ENCODE measurements at regions not wholly inside any gene's neighbourhood (a gene's known extent, or its start where the extent isn't known, plus 50 kb on each side); places are given as distances from the start of the nearest gene placed in this dataset.

GRCh38 chr3:116601206-116601605 lies 108.4 kb upstream of the TUSC7 start:
- no peak for DNase-seq (ENCODE audit: low read depth)
- CTCF ChIA-PET, result interaction anchor here (0.9 kb wide), 1 partner anchor 17 kb away, joined by 3 read pairs; no protein-coding TSS in a partner anchor
- no peaks in the 10 kb centered on the region for H3K27me3 ChIP-seq (ENCODE audit: control insufficient read depth, insufficient read depth, low read length)
- H3K4me3 ChIP-seq (ENCODE audit: low read depth, low read length), result no peak overlapping the region
- TF ChIP-seq CTCF (IDR thresholded peaks at IDR 0.05; ENCODE audit: insufficient read depth, low read depth, low read length), result no peak
- no peaks in the 10 kb centered on the region for H3K36me3 ChIP-seq (ENCODE audit: control insufficient read depth, insufficient read depth, low read length)
- POLR2A ChIA-PET, result no interaction called here

GRCh38 chr3:116607205-116607604 lies 102.4 kb upstream of the TUSC7 start:
- ChIA-PET POLR2A (no interaction called here), CTCF (interaction anchor here (1.1 kb wide), 1 partner anchor 122 kb away, joined by 4 read pairs; no protein-coding TSS in a partner anchor)
- Histone ChIP-seq H3K27me3 (ENCODE audit: control insufficient read depth, insufficient read depth, low read length) (no peaks in the 10 kb centered on the region), H3K36me3 (ENCODE audit: control insufficient read depth, insufficient read depth, low read length) (no peaks in the 10 kb centered on the region), H3K4me3 (ENCODE audit: low read depth, low read length) (no peak overlapping the region)
- no peak for DNase-seq (ENCODE audit: low read depth)
- no peak for TF ChIP-seq CTCF (IDR thresholded peaks at IDR 0.05; ENCODE audit: insufficient read depth, low read depth, low read length)

- ChIA-PET POLR2A (no interaction called here), CTCF (interaction anchor here (1.1 kb wide), 1 partner anchor 12 kb away, joined by 3 read pairs; no protein-coding TSS in a partner anchor)
- TF ChIP-seq CTCF (IDR thresholded peaks at IDR 0.05; ENCODE audit: insufficient read depth, low read depth, low read length), result no peak
- H3K27me3 ChIP-seq (ENCODE audit: control insufficient read depth, insufficient read depth, low read length), result no peaks in the 10 kb centered on the region
- H3K4me3 ChIP-seq (ENCODE audit: low read depth, low read length), result no peak overlapping the region
- no peak for DNase-seq (ENCODE audit: low read depth)
- H3K36me3 ChIP-seq (ENCODE audit: control insufficient read depth, insufficient read depth, low read length), result no peaks in the 10 kb centered on the region
Measured at GRCh38 chr3:116610124-116610523, 99.5 kb upstream of the TUSC7 start.

GRCh38 chr3:116614795-116615362 lies 94.7 kb upstream of the TUSC7 start:
- CTCF ChIA-PET, result interaction anchor here (1.3 kb wide), 1 partner anchor 9 kb away, joined by 3 read pairs; no protein-coding TSS in a partner anchor

GRCh38 chr3:116618138-116618537 lies 91.4 kb upstream of the TUSC7 start:
- TF ChIP-seq CTCF (IDR thresholded peaks at IDR 0.05; ENCODE audit: insufficient read depth, low read depth, low read length), result no peak
- Histone ChIP-seq H3K36me3 (ENCODE audit: control insufficient read depth, insufficient read depth, low read length) (no peaks in the 10 kb centered on the region), H3K4me3 (ENCODE audit: low read depth, low read length) (no peak overlapping the region), H3K27me3 (ENCODE audit: control insufficient read depth, insufficient read depth, low read length) (no peaks in the 10 kb centered on the region)
- no peak for DNase-seq (ENCODE audit: low read depth)
- ChIA-PET POLR2A (no interaction called here), CTCF (interaction anchor here (0.7 to 1.0 kb wide), 2 partner anchors 17 to 65 kb away, joined by 3 to 4 read pairs; no protein-coding TSS in a partner anchor)

More at GRCh38 chr3:116614795-116615362, 94.7 kb upstream of the TUSC7 start:
- DNase-seq (ENCODE audit: low read depth), result no peak
- TF ChIP-seq CTCF (IDR thresholded peaks at IDR 0.05; ENCODE audit: insufficient read depth, low read depth, low read length), result no peak
- Histone ChIP-seq H3K36me3 (ENCODE audit: control insufficient read depth, insufficient read depth, low read length) (no peaks in the 10 kb centered on the region), H3K27me3 (ENCODE audit: control insufficient read depth, insufficient read depth, low read length) (no peaks in the 10 kb centered on the region), H3K4me3 (ENCODE audit: low read depth, low read length) (no peak overlapping the region)
- POLR2A ChIA-PET, result no interaction called here

Data from BJ (cell line).